Colonic mucosa (tissue), 4 donors: ENCODE measurements at regions not wholly inside any gene's neighbourhood (a gene's known extent, or its start where the extent isn't known, plus 50 kb on each side); places are given as distances from the start of the nearest gene placed in this dataset.

ENCODE experiments used
- DNase-seq: peaks from one replicate; pipeline ENCODE4 v3.0.0-alpha.2; 2020
- H3K27ac ChIP-seq: fragments of 200-600 bp; one replicate; pipeline ENCODE4 v1.8.0; 2021
- H3K27me3 ChIP-seq: fragments of 200-600 bp; one replicate; pipeline ENCODE4 v1.8.0; 2021
- H3K36me3 ChIP-seq: fragments of 200-600 bp; one replicate; pipeline ENCODE4 v1.8.0; 2021
- H3K4me1 ChIP-seq: fragments of 200-600 bp; one replicate; pipeline ENCODE4 v1.8.0; 2021; ENCODE audit warnings: mild to moderate bottlenecking
- H3K4me3 ChIP-seq: fragments of 200-600 bp; one replicate; pipeline ENCODE4 v1.8.0; 2021
- H3K9ac ChIP-seq, 2 donors: one replicate each; pipeline ENCODE4 v1.7.0; 2013; ENCODE audit warnings: control low read depth in 2 of 2, low read depth in 2 of 2, low read length in 2 of 2
- H3K9me3 ChIP-seq: fragments of 200-600 bp; one replicate; pipeline ENCODE4 v1.8.0; 2021
- CTCF ChIP-seq: fragments of 200-600 bp; IDR thresholded peaks from one replicate; pipeline ENCODE4 v1.8.0; 2022; ENCODE audit warnings: antibody characterized with exemption, mild to moderate bottlenecking
- intact Hi-C: fragments of 100-400 bp; cut with DNase I; formaldehyde crosslinking; loops from one replicate; pipeline ENCODE4 v1.14.1; 2022
- donor health status: healthy.
- donor health status: DM: no; HTN: no; CAD: no.
- donor health status: DM: no; HTN: no; CAD: no.

GRCh38 chr10:83909001-83909400 is 230.3 kb upstream of the GHITM start:
- H3K4me1 ChIP-seq, result no peaks in the 10 kb centered on the region
- H3K27ac ChIP-seq, result no peak overlapping the region
- DNase-seq, result no peak
- H3K4me3 ChIP-seq, result no peak overlapping the region
- H3K9me3 ChIP-seq, result no peaks in the 10 kb centered on the region
- no peak overlapping the region for H3K9ac ChIP-seq
- H3K27me3 ChIP-seq, result no peaks in the 10 kb centered on the region
- intact Hi-C loops, result no loop called here
- H3K36me3 ChIP-seq, result no peaks in the 10 kb centered on the region
- no peak for TF ChIP-seq CTCF

GRCh38 chr10:83915801-83916200 is 223.5 kb upstream of the GHITM start:
- H3K27me3 ChIP-seq, result no peaks in the 10 kb centered on the region
- H3K9me3 ChIP-seq, result no peaks in the 10 kb centered on the region
- H3K9ac ChIP-seq, result no peak overlapping the region
- no peak for DNase-seq
- no peak overlapping the region for H3K27ac ChIP-seq
- no peak for TF ChIP-seq CTCF
- intact Hi-C loops, result no loop called here
- H3K36me3 ChIP-seq, result no peaks in the 10 kb centered on the region
- H3K4me3 ChIP-seq, result no peak overlapping the region
- H3K4me1 ChIP-seq, result no peaks in the 10 kb centered on the region

GRCh38 chr10:83917537-83918506 is 221.5 kb upstream of the GHITM start:
- TF ChIP-seq CTCF, result no peak
- H3K4me1 ChIP-seq, result no peaks in the 10 kb centered on the region
- H3K36me3 ChIP-seq, result no peaks in the 10 kb centered on the region
- H3K27ac ChIP-seq, result no peak overlapping the region
- H3K9me3 ChIP-seq, result no peaks in the 10 kb centered on the region
- H3K27me3 ChIP-seq, result no peaks in the 10 kb centered on the region
- H3K4me3 ChIP-seq, result no peak overlapping the region
- DNase-seq, result peak; percentile 44
- intact Hi-C loops, result no loop called here
- no peak overlapping the region for H3K9ac ChIP-seq

GRCh38 chr10:83919187-83919586 is 220.1 kb upstream of the GHITM start:
- H3K27ac ChIP-seq, result no peak overlapping the region
- DNase-seq, result no peak
- no peaks in the 10 kb centered on the region for H3K9me3 ChIP-seq
- H3K36me3 ChIP-seq, result no peaks in the 10 kb centered on the region
- intact Hi-C loops, result no loop called here
- no peaks in the 10 kb centered on the region for H3K27me3 ChIP-seq
- no peaks in the 10 kb centered on the region for H3K4me1 ChIP-seq
- H3K4me3 ChIP-seq, result no peak overlapping the region
- no peak for TF ChIP-seq CTCF
- no peak overlapping the region for H3K9ac ChIP-seq

GRCh38 chr10:83921984-83922860 is 217.1 kb upstream of the GHITM start:
- Histone ChIP-seq H3K27me3 (no peaks in the 10 kb centered on the region), H3K4me3 (no peak overlapping the region), H3K36me3 (no peaks in the 10 kb centered on the region), H3K4me1 (no peaks in the 10 kb centered on the region), H3K27ac (no peak overlapping the region), H3K9me3 (no peaks in the 10 kb centered on the region), H3K9ac (no peak overlapping the region)
- TF ChIP-seq CTCF, result no peak
- DNase-seq, result no peak
- intact Hi-C loops, result no loop called here
